Naive thymus-derived CD4-positive, alpha-beta T cell (primary cell): ENCODE measurements at regions not wholly inside any gene's neighbourhood (a gene's known extent, or its start where the extent isn't known, plus 50 kb on each side); places are given as distances from the start of the nearest gene placed in this dataset.

ENCODE experiments used
- ATAC-seq: fragments of 150-1000 bp; cut with Tn5 transposase; 2 replicates; pipeline ENCODE4 v1.10.0; 2021; ENCODE audit warnings: mild to moderate bottlenecking, moderate library complexity
- CTCF ChIA-PET: fragments of 350-600 bp; sonication (Branson Sonifier 250); formaldehyde crosslinking; loops from one replicate; lab custom pipeline; 2021; ENCODE audit warnings: antibody characterized with exemption; lab: Charles Lee
- POLR2A ChIA-PET: fragments of 350-600 bp; sonication (Branson Sonifier 250); formaldehyde crosslinking; loops from one replicate; lab custom pipeline; 2021; ENCODE audit warnings: antibody characterized with exemption, inconsistent platforms; lab: Charles Lee
- DNase-seq, 9 donors: peaks; one replicate each; pipeline versions ENCODE4 v3.0.0 to v3.0.0-alpha.2; 2020 to 2022; ENCODE audit warnings: mixed read lengths in 1 of 9
- H3K27ac ChIP-seq: one replicate; pipeline ENCODE4 v1.7.0; 2013; ENCODE audit warnings: mild to moderate bottlenecking, low read depth, low read length, moderate library complexity
- H3K27me3 ChIP-seq, 2 donors: one replicate each; pipeline ENCODE4 v1.7.0; 2013; ENCODE audit warnings: low read length in 2 of 2, mild to moderate bottlenecking in 2 of 2, moderate library complexity in 2 of 2; ENCODE audit not compliant: control insufficient read depth in 2 of 2, insufficient read depth in 2 of 2
- H3K36me3 ChIP-seq, 3 experiments: 1 replicate in 2 of 3; 2 replicates in 1 of 3; pipeline ENCODE4 v1.7.0; 2013; ENCODE audit warnings: low read length in 3 of 3, mild to moderate bottlenecking in 3 of 3, moderate library complexity in 1 of 3; ENCODE audit not compliant: insufficient read depth in 3 of 3, control insufficient read depth in 2 of 3
- H3K4me1 ChIP-seq, 2 donors: one replicate each; pipeline ENCODE4 v1.7.0; 2013; ENCODE audit warnings: low read length in 2 of 2, mild to moderate bottlenecking in 2 of 2, moderate library complexity in 1 of 2; ENCODE audit not compliant: control insufficient read depth in 2 of 2, insufficient read depth in 2 of 2
- H3K4me3 ChIP-seq: 2 replicates; pipeline ENCODE4 v1.7.0; 2013; ENCODE audit warnings: mild to moderate bottlenecking, low read length
- H3K9me3 ChIP-seq, 3 experiments: 1 replicate in 2 of 3; 2 replicates in 1 of 3; pipeline ENCODE4 v1.7.0; 2013; ENCODE audit warnings: low read length in 3 of 3; ENCODE audit not compliant: control insufficient read depth in 2 of 3
- H3K27ac Mint-ChIP-seq, 9 donors: one replicate each; pipeline ENCODE4 v1.8.0; 2020 to 2022; ENCODE audit warnings: mixed read lengths in 9 of 9, mild to moderate bottlenecking in 8 of 9, moderate library complexity in 5 of 9, inconsistent platforms in 2 of 9
- H3K27me3 Mint-ChIP-seq, 5 donors: one replicate each; pipeline ENCODE4 v1.8.0; 2021 to 2022; ENCODE audit warnings: mixed read lengths in 5 of 5, mild to moderate bottlenecking in 1 of 5
- H3K36me3 Mint-ChIP-seq, 5 donors: one replicate each; pipeline ENCODE4 v1.8.0; 2020 to 2022; ENCODE audit warnings: mixed read lengths in 5 of 5, mild to moderate bottlenecking in 3 of 5, inconsistent platforms in 1 of 5
- H3K4me1 Mint-ChIP-seq, 7 donors: one replicate each; pipeline ENCODE4 v1.8.0; 2020 to 2022; ENCODE audit warnings: mixed read lengths in 7 of 7, mild to moderate bottlenecking in 3 of 7, inconsistent platforms in 1 of 7
- H3K4me3 Mint-ChIP-seq, 10 donors: one replicate each; pipeline ENCODE4 v1.8.0; 2020 to 2022; ENCODE audit warnings: mild to moderate bottlenecking in 10 of 10, mixed read lengths in 10 of 10, moderate library complexity in 6 of 10, inconsistent platforms in 2 of 10
- H3K9me3 Mint-ChIP-seq, 11 donors: one replicate each; pipeline ENCODE4 v1.8.0; 2020 to 2022; ENCODE audit warnings: mixed read lengths in 11 of 11, mild to moderate bottlenecking in 4 of 11, inconsistent platforms in 1 of 11, moderate library complexity in 1 of 11
- intact Hi-C, 2 donors: fragments of 100-400 bp; cut with micrococcal nuclease; formaldehyde crosslinking; loops; one replicate each; pipeline ENCODE4 v1.15.1; 2023

DNA sequence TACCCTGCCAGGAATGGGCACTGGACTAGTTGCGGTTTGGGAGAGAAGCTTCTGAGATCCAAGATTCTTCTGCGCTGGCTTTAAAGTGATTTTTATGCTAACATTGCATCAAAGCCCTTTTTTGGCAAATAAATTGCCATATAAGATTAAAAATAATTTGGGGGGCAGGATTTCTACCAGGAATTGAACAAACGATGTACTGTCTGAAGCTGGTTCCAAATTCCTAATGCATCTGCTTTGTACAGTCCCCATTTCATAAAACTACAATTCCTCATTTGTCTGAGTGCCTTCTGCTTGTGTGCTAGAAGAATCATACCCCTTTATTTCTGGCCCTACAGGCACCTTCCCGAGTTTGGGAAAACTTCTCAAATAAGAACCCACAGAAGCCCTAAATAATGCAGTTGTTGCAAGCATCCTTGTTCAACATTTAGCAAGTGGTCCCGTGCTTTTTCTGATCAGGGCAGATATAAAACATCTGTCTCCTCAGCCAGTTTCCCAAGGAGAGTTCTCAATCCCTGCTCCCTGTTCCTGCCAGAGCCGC is 349.7 kb downstream of the PTEN start:
- Mint-ChIP-seq H3K4me1 (peaks cover 0 to 5% (median 0%) of the 10 kb centered on the region in 7 donors), H3K27me3 (peaks cover 0 to 5% (median 0%) of the 10 kb centered on the region in 5 donors), H3K27ac (no peak overlapping the region), H3K36me3 (peaks cover 0 to 14% (median 0%) of the 10 kb centered on the region in 5 donors), H3K4me3 (no peak overlapping the region), H3K9me3 (peaks cover 0 to 4% (median 0%) of the 10 kb centered on the region in 11 donors)
- no peak for DNase-seq
- no peaks in the 10 kb centered on the region for H3K9me3 ChIP-seq
- no peaks in the 10 kb centered on the region for H3K27me3 ChIP-seq
- intact Hi-C loops: no loop called here
- H3K4me1 ChIP-seq: no peaks in the 10 kb centered on the region
- ATAC-seq: no peak
- no peaks in the 10 kb centered on the region for H3K36me3 ChIP-seq
- CTCF ChIA-PET: no interaction called here
- H3K27ac ChIP-seq: no peak overlapping the region
- POLR2A ChIA-PET: interaction anchor here (0.7 kb wide), 2 partner anchors 13 to 661 kb away, joined by 3 read pairs; no protein-coding TSS in a partner anchor
- no peak overlapping the region for H3K4me3 ChIP-seq

DNA sequence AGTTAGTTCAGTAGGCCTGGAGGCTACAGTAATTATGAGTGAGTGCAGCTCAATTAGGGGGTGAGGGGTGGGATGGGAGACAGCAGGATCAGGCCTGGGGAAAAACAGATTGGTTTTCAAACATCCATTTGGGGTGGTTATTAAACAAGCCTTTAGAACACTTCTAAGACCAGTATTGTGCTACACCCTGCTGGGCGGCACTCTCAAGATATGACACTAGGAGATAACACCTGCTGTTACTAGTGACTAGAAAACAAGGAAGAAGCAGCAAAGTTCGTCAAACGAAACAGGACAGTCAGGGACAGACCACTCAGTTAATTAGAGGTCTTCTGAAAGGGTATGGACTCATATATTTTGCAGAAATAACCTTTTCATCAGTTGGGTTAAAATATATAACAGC is 353.6 kb downstream of the PTEN start:
- ChIA-PET CTCF (interaction anchor here (1.0 kb wide), 1 partner anchor 12 kb away, joined by 3 read pairs; no protein-coding TSS in a partner anchor), POLR2A (no interaction called here)
- intact Hi-C loops: no loop called here
- no peak for ATAC-seq
- H3K27me3 Mint-ChIP-seq: peaks cover 0 to 4% (median 0%) of the 10 kb centered on the region in 5 donors
- H3K36me3 Mint-ChIP-seq: peaks cover 0 to 7% (median 0%) of the 10 kb centered on the region in 5 donors
- no peak overlapping the region for H3K27ac Mint-ChIP-seq
- no peak overlapping the region for H3K4me3 Mint-ChIP-seq
- Histone ChIP-seq H3K27me3 (no peaks in the 10 kb centered on the region), H3K36me3 (no peaks in the 10 kb centered on the region), H3K9me3 (no peaks in the 10 kb centered on the region), H3K27ac (no peak overlapping the region), H3K4me1 (no peaks in the 10 kb centered on the region), H3K4me3 (no peak overlapping the region)
- peaks cover 0 to 3% (median 0%) of the 10 kb centered on the region in 11 donors for H3K9me3 Mint-ChIP-seq
- no peak for DNase-seq
- peaks cover 0 to 9% (median 5%) of the 10 kb centered on the region in 7 donors for H3K4me1 Mint-ChIP-seq

DNA sequence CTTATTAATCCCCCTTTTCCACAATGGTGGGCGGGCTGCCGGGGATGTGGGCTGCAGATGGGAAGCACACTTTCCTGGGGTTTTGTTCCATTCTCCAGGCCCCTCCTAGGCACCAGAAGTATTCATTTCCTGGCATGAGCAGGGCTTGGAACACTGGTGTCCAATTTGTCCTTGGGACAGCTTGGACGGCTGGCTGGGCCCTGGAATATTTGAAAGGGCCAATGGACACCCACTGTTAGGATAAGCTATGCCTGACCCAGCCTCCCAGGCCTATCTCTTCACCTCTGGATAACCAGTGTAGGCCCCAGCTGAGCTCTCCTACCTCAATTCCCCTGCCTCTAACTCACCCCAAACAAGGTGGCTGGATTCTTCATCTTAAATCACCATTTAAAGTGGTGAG is 354.9 kb downstream of the PTEN start:
- CTCF ChIA-PET: no interaction called here
- POLR2A ChIA-PET: no interaction called here
- intact Hi-C loops: no loop called here
- Mint-ChIP-seq H3K4me3 (no peak overlapping the region), H3K9me3 (peaks cover 0 to 3% (median 0%) of the 10 kb centered on the region in 11 donors), H3K27ac (no peak overlapping the region), H3K36me3 (peaks cover 0 to 3% (median 0%) of the 10 kb centered on the region in 5 donors), H3K4me1 (peaks cover 0 to 6% (median 4%) of the 10 kb centered on the region in 7 donors), H3K27me3 (peaks cover 0 to 6% (median 0%) of the 10 kb centered on the region in 5 donors)
- no peak overlapping the region for H3K27ac ChIP-seq
- no peak for DNase-seq
- no peak for ATAC-seq
- H3K4me3 ChIP-seq: no peak overlapping the region
- H3K27me3 ChIP-seq: no peaks in the 10 kb centered on the region
- H3K36me3 ChIP-seq: no peaks in the 10 kb centered on the region
- H3K9me3 ChIP-seq: no peaks in the 10 kb centered on the region
- H3K4me1 ChIP-seq: no peaks in the 10 kb centered on the region

DNA sequence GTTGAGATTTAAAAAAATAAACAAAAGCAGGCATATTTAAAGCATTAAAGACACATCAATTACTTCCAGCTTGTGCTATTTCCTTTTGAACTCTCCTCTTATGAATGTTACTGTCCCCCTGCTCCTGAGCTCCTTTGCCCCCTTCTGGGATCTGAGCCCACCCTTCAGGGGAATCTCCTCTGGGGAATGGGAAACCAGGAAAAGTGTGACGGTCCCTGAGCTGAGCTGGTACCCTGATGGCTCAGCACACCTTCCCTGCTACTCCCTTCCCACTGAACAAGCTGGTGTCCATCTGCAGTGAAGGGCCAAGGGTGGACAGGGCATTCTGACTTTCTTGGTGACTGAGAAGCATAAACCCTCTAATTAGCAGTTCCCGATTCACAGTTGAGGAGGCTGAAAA is 356.3 kb downstream of the PTEN start:
- H3K4me1 Mint-ChIP-seq: peaks cover 0 to 5% (median 4%) of the 10 kb centered on the region in 7 donors
- H3K27me3 Mint-ChIP-seq: peaks cover 0 to 6% (median 0%) of the 10 kb centered on the region in 5 donors
- Histone ChIP-seq H3K27me3 (no peaks in the 10 kb centered on the region), H3K9me3 (no peaks in the 10 kb centered on the region), H3K4me3 (no peak overlapping the region), H3K36me3 (no peaks in the 10 kb centered on the region), H3K4me1 (no peaks in the 10 kb centered on the region), H3K27ac (no peak overlapping the region)
- ChIA-PET POLR2A (no interaction called here), CTCF (no interaction called here)
- no peak overlapping the region for H3K27ac Mint-ChIP-seq
- peaks cover 0 to 6% (median 0%) of the 10 kb centered on the region in 11 donors for H3K9me3 Mint-ChIP-seq
- H3K36me3 Mint-ChIP-seq: no peaks in the 10 kb centered on the region
- no peak for ATAC-seq
- no peak for DNase-seq
- no peak overlapping the region for H3K4me3 Mint-ChIP-seq
- intact Hi-C loops: no loop called here

DNA sequence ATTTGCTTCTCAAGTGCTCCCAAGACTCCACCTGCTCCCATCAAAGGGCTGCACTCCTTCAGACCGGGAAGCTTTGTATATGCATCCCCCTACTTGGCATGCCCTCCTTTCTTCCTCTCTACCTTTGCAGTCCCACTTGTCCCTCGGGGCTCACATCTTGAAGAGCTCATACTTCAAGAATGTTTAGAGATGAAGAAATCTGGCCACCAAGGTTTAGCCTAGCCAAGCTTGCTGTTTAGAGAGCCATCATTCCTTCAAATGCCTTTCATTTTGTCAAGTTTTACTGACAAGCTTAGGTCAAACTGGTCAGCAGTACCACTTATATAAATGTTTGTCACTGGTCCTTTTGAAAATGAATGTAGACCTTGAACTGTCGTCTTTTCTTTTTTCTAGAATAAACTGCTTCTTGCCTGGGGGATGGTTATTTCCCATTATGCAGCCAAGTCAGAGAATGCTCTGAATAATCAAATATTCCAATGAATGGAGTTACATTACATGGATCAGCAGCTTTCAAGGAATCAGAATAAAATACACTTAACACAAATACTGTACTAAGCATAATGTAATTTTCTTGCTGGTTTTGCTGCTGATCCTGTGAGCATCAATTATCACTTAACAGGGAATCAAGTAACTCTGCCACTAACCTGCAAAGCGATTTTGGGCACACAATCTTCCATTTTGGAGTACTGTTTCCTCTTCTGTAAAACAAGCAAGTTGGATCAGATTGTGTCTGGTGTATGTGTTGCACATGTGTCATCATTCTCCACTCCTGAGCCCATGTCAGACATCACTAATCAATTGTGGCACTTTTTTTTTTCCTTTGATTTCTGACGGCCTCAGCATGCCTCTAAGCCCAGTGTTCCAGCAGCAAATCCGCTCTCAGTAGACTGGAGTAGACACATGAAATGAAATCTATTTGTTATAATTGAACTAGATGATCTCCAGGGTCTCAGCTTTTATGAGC is 357.9 kb downstream of the PTEN start:
- Histone ChIP-seq H3K27me3 (no peaks in the 10 kb centered on the region), H3K36me3 (no peaks in the 10 kb centered on the region), H3K9me3 (no peaks in the 10 kb centered on the region), H3K4me1 (no peaks in the 10 kb centered on the region), H3K27ac (no peak overlapping the region), H3K4me3 (no peak overlapping the region)
- Mint-ChIP-seq H3K27me3 (peaks cover 0 to 9% (median 0%) of the 10 kb centered on the region in 5 donors), H3K9me3 (peaks cover 0 to 4% (median 0%) of the 10 kb centered on the region in 11 donors), H3K4me3 (no peak overlapping the region), H3K36me3 (no peaks in the 10 kb centered on the region), H3K27ac (no peak overlapping the region), H3K4me1 (peaks cover 0 to 5% (median 4%) of the 10 kb centered on the region in 7 donors)
- no peak for DNase-seq
- ATAC-seq: no peak
- POLR2A ChIA-PET: interaction anchor here (0.8 kb wide), 1 partner anchor 35 kb away, joined by 3 read pairs; no protein-coding TSS in a partner anchor
- CTCF ChIA-PET: interaction anchor here (0.8 kb wide), 1 partner anchor 164 kb away, joined by 3 read pairs; no protein-coding TSS in a partner anchor
- intact Hi-C loops: no loop called here

DNA sequence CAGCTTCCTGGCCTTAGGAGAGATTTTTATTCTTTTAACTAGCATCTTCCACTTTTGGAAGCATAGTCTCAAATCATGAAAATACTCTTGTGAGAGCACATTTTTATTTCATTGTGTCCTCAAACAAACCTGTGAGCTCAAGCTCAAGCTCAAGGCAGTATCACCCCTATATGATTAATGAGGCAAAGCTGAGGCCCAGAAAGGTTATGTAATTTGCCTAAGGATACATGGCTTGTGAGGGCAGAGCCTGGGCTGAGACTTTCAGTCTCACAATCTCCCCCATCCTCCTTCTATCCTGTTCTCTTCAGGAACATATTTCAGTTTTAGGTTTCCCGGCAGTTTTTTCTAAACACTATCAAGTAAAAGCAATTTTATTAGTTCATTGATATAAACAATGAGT is 359.5 kb downstream of the PTEN start:
- CTCF ChIA-PET: no interaction called here
- H3K27ac Mint-ChIP-seq: no peak overlapping the region
- Histone ChIP-seq H3K27me3 (no peaks in the 10 kb centered on the region), H3K4me1 (no peaks in the 10 kb centered on the region), H3K4me3 (no peak overlapping the region), H3K27ac (no peak overlapping the region), H3K36me3 (no peaks in the 10 kb centered on the region), H3K9me3 (no peaks in the 10 kb centered on the region)
- intact Hi-C loops: no loop called here
- H3K4me1 Mint-ChIP-seq: peaks cover 0 to 8% (median 4%) of the 10 kb centered on the region in 7 donors
- H3K27me3 Mint-ChIP-seq: peaks cover 0 to 11% (median 0%) of the 10 kb centered on the region in 5 donors
- POLR2A ChIA-PET: no interaction called here
- no peak for ATAC-seq
- no peaks in the 10 kb centered on the region for H3K36me3 Mint-ChIP-seq
- H3K9me3 Mint-ChIP-seq: peaks cover 0 to 4% (median 0%) of the 10 kb centered on the region in 11 donors
- no peak for DNase-seq
- H3K4me3 Mint-ChIP-seq: no peak overlapping the region
